GM18498 (cell line): ENCODE measurements at regions not wholly inside any gene's neighbourhood (a gene's known extent, or its start where the extent isn't known, plus 50 kb on each side); places are given as distances from the start of the nearest gene placed in this dataset.

Experiments used
- ATAC-seq: cut with Tn5 transposase; IDR thresholded peaks from one replicate; pipeline ENCODE4 v1.9.1; 2021; ENCODE audit warnings: mild to moderate bottlenecking, moderate library complexity; ENCODE audit not compliant: unreplicated experiment

DNA sequence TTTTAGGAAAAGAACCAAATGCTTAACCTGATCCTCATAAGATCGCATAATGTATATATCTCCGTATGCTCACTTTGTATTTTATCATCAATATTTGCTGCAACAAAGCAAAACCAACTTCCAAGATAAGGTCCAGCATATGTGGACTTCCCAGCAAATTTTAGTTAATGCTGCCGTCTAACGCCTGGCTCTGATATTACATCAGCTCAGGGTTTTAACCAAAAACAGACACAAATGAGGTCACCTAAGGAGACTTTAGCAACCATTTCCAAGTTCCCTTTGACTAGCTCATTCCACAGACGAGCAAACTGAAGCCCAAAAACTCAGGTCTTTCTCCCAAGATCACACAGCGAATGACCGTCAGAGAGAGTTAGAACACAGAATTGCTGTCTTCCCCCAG lies 59.4 kb upstream of the UCN3 start:
- ATAC-seq = no peak

DNA sequence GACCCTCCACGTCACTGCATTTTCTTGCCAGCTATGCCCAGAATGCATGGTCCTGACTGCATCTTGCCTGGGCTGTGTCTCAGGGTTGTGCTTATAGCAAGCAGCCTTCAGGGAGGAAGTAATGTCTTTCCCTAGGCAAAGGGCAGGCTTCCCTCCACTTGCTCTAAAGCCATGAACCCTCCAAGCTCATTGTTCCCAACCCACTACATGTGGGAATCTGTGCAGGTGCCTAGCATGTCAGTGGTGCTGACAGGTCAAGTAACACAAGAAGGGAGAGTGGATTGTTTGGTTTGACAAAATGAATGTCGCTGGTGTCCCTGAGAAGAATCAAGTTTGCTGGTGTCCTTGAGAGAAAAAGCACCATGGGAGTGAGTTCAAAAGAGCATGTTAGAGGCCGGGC lies 53.9 kb upstream of the UCN3 start:
- ATAC-seq = no peak

DNA sequence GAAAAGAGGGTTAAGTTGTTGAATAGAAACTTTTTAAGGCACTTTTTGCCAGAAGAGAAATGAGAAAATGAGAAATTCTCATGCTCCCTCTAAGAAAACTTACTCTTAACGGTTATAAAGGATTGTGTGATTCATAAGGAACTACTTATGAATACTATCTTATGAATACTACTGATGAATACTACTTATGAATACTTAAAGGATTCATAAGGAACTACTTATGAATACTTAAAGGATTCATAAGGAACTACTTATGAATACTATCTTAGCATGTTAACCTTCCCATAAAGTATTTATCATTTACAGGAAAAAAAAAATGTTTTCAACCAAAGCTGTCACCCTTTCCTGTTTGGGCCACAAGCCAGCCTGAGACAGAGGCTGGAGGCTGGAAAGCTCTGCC lies 53.1 kb upstream of the UCN3 start:
- no peak for ATAC-seq

DNA sequence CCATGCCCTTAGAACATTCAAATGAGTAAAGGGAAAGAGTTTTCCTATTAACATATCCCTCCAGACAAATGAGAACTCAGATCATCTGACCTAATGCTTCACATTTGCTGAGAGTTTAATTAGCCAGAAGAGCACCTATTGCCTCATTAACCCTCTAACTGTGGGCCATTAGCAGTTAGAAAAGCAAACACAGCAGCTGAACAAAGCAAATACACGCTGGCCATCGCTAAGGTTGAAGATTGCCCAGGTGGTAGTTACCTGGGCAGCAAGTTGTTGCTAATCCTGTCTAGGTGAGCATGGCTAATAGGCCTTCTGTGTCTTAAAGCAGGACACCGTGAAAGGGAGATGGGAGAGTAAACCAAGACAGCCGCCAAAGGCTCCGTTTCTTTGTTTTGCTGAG lies 49.9 kb upstream of the UCN3 start:
- ATAC-seq = no peak
